ENCODE measurements at regions not wholly inside any gene's neighbourhood (a gene's known extent, or its start where the extent isn't known, plus 50 kb on each side); places are given as distances from the start of the nearest gene placed in this dataset.

- intact Hi-C loops (cut with micrococcal nuclease; ENCODE audit: unreplicated experiment) (no loop called here), in situ Hi-C loops (cut with HindIII; ENCODE audit: low pct_unique_long_range_greater_than_20kb, low sequenced_read_pairs) (no loop called here)
- CTCF ChIA-PET: interaction anchor here (0.5 kb wide), 1 partner anchor 34 kb away, joined by 5 read pairs; no protein-coding TSS in a partner anchor
- Histone ChIP-seq H3K27ac (ENCODE audit: low read length) (no peak overlapping the region), H3K9me3 (ENCODE audit: control insufficient read depth, insufficient read depth, low read depth, low read length) (no peaks in the 10 kb centered on the region), H3K36me3 (ENCODE audit: control insufficient read depth, insufficient read depth, low read length) (no peaks in the 10 kb centered on the region), H3K27me3 (ENCODE audit: control insufficient read depth, insufficient read depth, low read length) (peaks cover 20% of the 10 kb centered on the region), H3K4me3 (ENCODE audit: low read depth in 2 of 2, low read length in 2 of 2) (no peak overlapping the region), H3K4me1 (ENCODE audit: control insufficient read depth, insufficient read depth, low read length) (no peaks in the 10 kb centered on the region)
- POLR2A ChIA-PET: no interaction called here
- BruUV-seq (replicated peaks): no TSS peak
- DNase-seq (ENCODE audit: low read depth, low spot score) (no peak), ATAC-seq (no peak)
- no peak for TF ChIP-seq SIN3A (IDR thresholded peaks at IDR 0.05; ENCODE audit: borderline replicate concordance, insufficient read depth, low read depth, low read length)
- TF ChIP-seq CTCF (IDR thresholded peaks at IDR 0.05): no peak
- no peak for TF ChIP-seq POLR2AphosphoS5 (IDR thresholded peaks at IDR 0.05; ENCODE audit: low read depth, low read length)
- no peak for TF ChIP-seq REST (IDR thresholded peaks at IDR 0.05; ENCODE audit: insufficient read depth in 1 of 2, low read depth in 2 of 2, low read length in 1 of 2)
- no peak for TF ChIP-seq TCF7L2 (IDR thresholded peaks at IDR 0.05; ENCODE audit: low read depth, low read length)
Measured at GRCh38 chr12:112616469-112617152, 174.9 kb upstream of the RPH3A start.

GRCh38 chr12:112617153-112617505 is 174.4 kb upstream of the RPH3A start:
- CTCF ChIA-PET: interaction anchor here (0.6 kb wide), 1 partner anchor 283 kb away, joined by 5 read pairs; no protein-coding TSS in a partner anchor
- no TSS peak for BruUV-seq (replicated peaks)
- ATAC-seq: no peak

More at GRCh38 chr12:112617153-112617505, 174.4 kb upstream of the RPH3A start:
- Histone ChIP-seq H3K27me3 (ENCODE audit: control insufficient read depth, insufficient read depth, low read length) (peaks cover 20% of the 10 kb centered on the region), H3K9me3 (ENCODE audit: control insufficient read depth, insufficient read depth, low read depth, low read length) (no peaks in the 10 kb centered on the region), H3K27ac (ENCODE audit: low read length) (no peak overlapping the region), H3K36me3 (ENCODE audit: control insufficient read depth, insufficient read depth, low read length) (no peaks in the 10 kb centered on the region), H3K4me3 (ENCODE audit: low read depth in 2 of 2, low read length in 2 of 2) (no peak overlapping the region), H3K4me1 (ENCODE audit: control insufficient read depth, insufficient read depth, low read length) (no peaks in the 10 kb centered on the region)
- TF ChIP-seq REST (IDR thresholded peaks at IDR 0.05; ENCODE audit: insufficient read depth in 1 of 2, low read depth in 2 of 2, low read length in 1 of 2) (no peak), CTCF (IDR thresholded peaks at IDR 0.05) (no peak), SIN3A (IDR thresholded peaks at IDR 0.05; ENCODE audit: borderline replicate concordance, insufficient read depth, low read depth, low read length) (no peak), POLR2AphosphoS5 (IDR thresholded peaks at IDR 0.05; ENCODE audit: low read depth, low read length) (no peak), TCF7L2 (IDR thresholded peaks at IDR 0.05; ENCODE audit: low read depth, low read length) (no peak)
- no peak for DNase-seq (ENCODE audit: low read depth, low spot score)
- POLR2A ChIA-PET: no interaction called here
- in situ Hi-C loops (cut with HindIII; ENCODE audit: low pct_unique_long_range_greater_than_20kb, low sequenced_read_pairs) (no loop called here), intact Hi-C loops (cut with micrococcal nuclease; ENCODE audit: unreplicated experiment) (no loop called here)
